ES-I3 (cell line): ENCODE measurements at regions not wholly inside any gene's neighbourhood (a gene's known extent, or its start where the extent isn't known, plus 50 kb on each side); places are given as distances from the start of the nearest gene placed in this dataset.
A peak's percentile ranks its signal among the peaks of the same experiment; 100 is the strongest.
"Not testable (repeated sequence)": the region's sequence is repeated elsewhere in the genome, so short reads cannot be mapped to it uniquely, and the experiment has no call there.

Experiments used
- H3K36me3 ChIP-seq: 2 replicates; pipeline ENCODE4 v1.6.1; 2013; ENCODE audit warnings: mild to moderate bottlenecking, low read length, control low read depth, moderate library complexity; ENCODE audit not compliant: insufficient read depth
- H3K4me1 ChIP-seq: 2 replicates; pipeline ENCODE4 v1.6.1; 2013; ENCODE audit warnings: mild to moderate bottlenecking, control low read depth, low read length; ENCODE audit not compliant: insufficient read depth
- H3K9ac ChIP-seq: 2 replicates; pipeline ENCODE4 v1.6.1; 2013; ENCODE audit warnings: low read depth, mild to moderate bottlenecking, low read length, moderate library complexity
- H3K9me3 ChIP-seq: 2 replicates; pipeline ENCODE4 v1.6.1; 2013; ENCODE audit warnings: mild to moderate bottlenecking, low read length, moderate library complexity; ENCODE audit not compliant: control insufficient read depth, insufficient read depth

GRCh38 chr18:5051207-5051606, 145.8 kb downstream of the AKAIN1 start:
- no peaks in the 10 kb centered on the region for H3K36me3 ChIP-seq
- H3K9me3 ChIP-seq, result no peaks in the 10 kb centered on the region
- no peaks in the 10 kb centered on the region for H3K4me1 ChIP-seq

GRCh38 chr18:5049124-5049523, 147.9 kb downstream of the AKAIN1 start:
- Histone ChIP-seq H3K9ac (no peak overlapping the region), H3K9me3 (no peaks in the 10 kb centered on the region), H3K4me1 (no peaks in the 10 kb centered on the region), H3K36me3 (no peaks in the 10 kb centered on the region)

More at GRCh38 chr18:5051207-5051606, 145.8 kb downstream of the AKAIN1 start:
- no peak overlapping the region for H3K9ac ChIP-seq

GRCh38 chr18:5040476-5040875, 156.6 kb downstream of the AKAIN1 start:
- Histone ChIP-seq H3K4me1 (no peaks in the 10 kb centered on the region), H3K9ac (no peak overlapping the region), H3K9me3 (no peaks in the 10 kb centered on the region), H3K36me3 (no peaks in the 10 kb centered on the region)

- Histone ChIP-seq H3K4me1 (no peaks in the 10 kb centered on the region), H3K36me3 (no peaks in the 10 kb centered on the region), H3K9me3 (no peaks in the 10 kb centered on the region; the same call in 1 of the 2 replicates), H3K9ac (no peak overlapping the region)
These were observed 160.5 kb downstream of the AKAIN1 start for GRCh38 chr18:5036523-5036922.

- no peak overlapping the region for H3K9ac ChIP-seq
- no peaks in the 10 kb centered on the region for H3K36me3 ChIP-seq
- H3K4me1 ChIP-seq, result no peaks in the 10 kb centered on the region
- no peaks in the 10 kb centered on the region; the same call in 1 of the 2 replicates for H3K9me3 ChIP-seq
These were observed 165.8 kb downstream of the AKAIN1 start for GRCh38 chr18:5031216-5031615.

GRCh38 chr18:5030636-5031035, 166.4 kb downstream of the AKAIN1 start:
- Histone ChIP-seq H3K9me3 (no peaks in the 10 kb centered on the region; the same call in 1 of the 2 replicates), H3K9ac (no peak overlapping the region), H3K36me3 (no peaks in the 10 kb centered on the region), H3K4me1 (no peaks in the 10 kb centered on the region)

- Histone ChIP-seq H3K4me1 (no peaks in the 10 kb centered on the region), H3K9me3 (no peaks in the 10 kb centered on the region; the same call in 1 of the 2 replicates), H3K9ac (no peak overlapping the region), H3K36me3 (no peaks in the 10 kb centered on the region)
These were observed 167.5 kb downstream of the AKAIN1 start for GRCh38 chr18:5029592-5029991.

- H3K9me3 ChIP-seq, result no peaks in the 10 kb centered on the region
- H3K9ac ChIP-seq, result no peak overlapping the region
- H3K4me1 ChIP-seq, result peaks cover 7% of the 10 kb centered on the region; the same call in 1 of the 2 replicates
- H3K36me3 ChIP-seq, result no peaks in the 10 kb centered on the region
These were observed 172.3 kb downstream of the AKAIN1 start for GRCh38 chr18:5024741-5025140.

- Histone ChIP-seq H3K9me3 (no peaks in the 10 kb centered on the region), H3K9ac (no peak overlapping the region), H3K4me1 (peaks cover 7% of the 10 kb centered on the region; the same call in 1 of the 2 replicates), H3K36me3 (no peaks in the 10 kb centered on the region)
These were observed 175.5 kb downstream of the AKAIN1 start for GRCh38 chr18:5021558-5021957.

- Histone ChIP-seq H3K9me3 (no peaks in the 10 kb centered on the region), H3K9ac (no peak overlapping the region)
These were observed 181.8 kb downstream of the AKAIN1 start for GRCh38 chr18:5015213-5015612.

GRCh38 chr18:5004031-5004820, 192.8 kb downstream of the AKAIN1 start:
- H3K36me3 ChIP-seq, H3K4me1 ChIP-seq, H3K9me3 ChIP-seq: not testable (repeated sequence)
- H3K9ac ChIP-seq, result peak overlapping the region; percentile 70

More at GRCh38 chr18:5015213-5015612, 181.8 kb downstream of the AKAIN1 start:
- Histone ChIP-seq H3K36me3 (no peaks in the 10 kb centered on the region), H3K4me1 (no peaks in the 10 kb centered on the region)

- Histone ChIP-seq H3K36me3 (no peaks in the 10 kb centered on the region), H3K9ac (no peak overlapping the region), H3K4me1 (no peaks in the 10 kb centered on the region), H3K9me3 (no peaks in the 10 kb centered on the region; the same call in 1 of the 2 replicates)
These were observed 202.3 kb downstream of the AKAIN1 start for GRCh38 chr18:4994710-4995109.

GRCh38 chr18:4987452-4988405, 209.3 kb downstream of the AKAIN1 start:
- peaks cover 5% of the 10 kb centered on the region; the same call in 1 of the 2 replicates for H3K4me1 ChIP-seq
- no peaks in the 10 kb centered on the region; the same call in 1 of the 2 replicates for H3K9me3 ChIP-seq
- H3K9ac ChIP-seq, result no peak overlapping the region
- H3K36me3 ChIP-seq, result no peaks in the 10 kb centered on the region

GRCh38 chr18:4986677-4987076, 210.4 kb downstream of the AKAIN1 start:
- peaks cover 5% of the 10 kb centered on the region; the same call in 1 of the 2 replicates for H3K4me1 ChIP-seq
- H3K9ac ChIP-seq, result no peak overlapping the region
- no peaks in the 10 kb centered on the region for H3K36me3 ChIP-seq
- no peaks in the 10 kb centered on the region for H3K9me3 ChIP-seq
